KMS-11 (cell line): ENCODE measurements at regions not wholly inside any gene's neighbourhood (a gene's known extent, or its start where the extent isn't known, plus 50 kb on each side); places are given as distances from the start of the nearest gene placed in this dataset.

Experiments
- H2AFZ ChIP-seq: fragments of 200-600 bp; sonication (generic); 2 replicates; pipeline ENCODE4 v1.6.1; 2016; ENCODE audit warnings: antibody characterized with exemption, mixed run types, low read depth
- H3K27ac ChIP-seq: fragments of 200-600 bp; sonication (generic); 2 replicates; pipeline ENCODE4 v1.6.1; 2016; ENCODE audit warnings: mild to moderate bottlenecking, mixed run types
- H3K27me3 ChIP-seq: fragments of 200-600 bp; sonication (generic); 2 replicates; pipeline ENCODE4 v1.6.1; 2017; ENCODE audit warnings: mild to moderate bottlenecking, low read depth, mixed run types, moderate library complexity; ENCODE audit not compliant: insufficient read depth
- H3K36me3 ChIP-seq: fragments of 200-600 bp; sonication (generic); 2 replicates; pipeline ENCODE4 v1.6.1; 2017; ENCODE audit warnings: mild to moderate bottlenecking, mixed run types; ENCODE audit not compliant: insufficient read depth
- H3K4me1 ChIP-seq: fragments of 200-600 bp; sonication (generic); 2 replicates; pipeline ENCODE4 v1.6.1; 2016; ENCODE audit warnings: mild to moderate bottlenecking, low read depth, mixed run types; ENCODE audit not compliant: poor library complexity, severe bottlenecking
- H3K4me2 ChIP-seq: fragments of 200-600 bp; sonication (generic); 2 replicates; pipeline ENCODE4 v1.7.0; 2016; ENCODE audit warnings: mild to moderate bottlenecking, mixed run types
- H3K4me3 ChIP-seq: fragments of 200-600 bp; sonication (generic); IDR thresholded peaks from 2 replicates; pipeline ENCODE4 v1.6.1; 2017; ENCODE audit warnings: low read depth, low read length, mixed read lengths; ENCODE audit not compliant: insufficient read depth
- H3K79me2 ChIP-seq: fragments of 200-600 bp; sonication (generic); 2 replicates; pipeline ENCODE4 v1.6.1; 2016; ENCODE audit warnings: low read depth, mixed run types; ENCODE audit not compliant: insufficient read depth
- H3K9ac ChIP-seq: fragments of 200-600 bp; sonication (generic); 2 replicates; pipeline ENCODE4 v1.6.1; 2016; ENCODE audit warnings: mild to moderate bottlenecking, mixed run types
- H4K20me1 ChIP-seq: fragments of 200-600 bp; sonication (generic); 2 replicates; pipeline ENCODE4 v1.6.1; 2016; ENCODE audit warnings: mild to moderate bottlenecking, mixed run types; ENCODE audit not compliant: insufficient read depth
- CTCF ChIP-seq: fragments of 200-600 bp; sonication (generic); conservative IDR thresholded peaks from 2 replicates; pipeline ENCODE4 v1.6.1; 2017; ENCODE audit warnings: low read depth, mild to moderate bottlenecking, antibody characterized with exemption, low read length, moderate library complexity, mixed read lengths

GRCh38 chr9:86648156-86648827 is 294.1 kb upstream of the TUT7 start:
- Histone ChIP-seq H3K9ac (no peak overlapping the region), H3K4me2 (no peak overlapping the region), H3K4me1 (no peaks in the 10 kb centered on the region), H3K4me3 (no peak overlapping the region), H2AFZ (no peak overlapping the region), H3K36me3 (no peaks in the 10 kb centered on the region), H4K20me1 (no peaks in the 10 kb centered on the region), H3K79me2 (no peaks in the 10 kb centered on the region), H3K27me3 (no peaks in the 10 kb centered on the region), H3K27ac (no peak overlapping the region)
- TF ChIP-seq CTCF = no peak

GRCh38 chr9:86645303-86645702 is 291.1 kb upstream of the TUT7 start:
- H3K4me1 ChIP-seq = no peaks in the 10 kb centered on the region
- H3K4me3 ChIP-seq = no peak overlapping the region
- no peaks in the 10 kb centered on the region for H4K20me1 ChIP-seq
- no peaks in the 10 kb centered on the region for H3K27me3 ChIP-seq
- no peak overlapping the region for H3K4me2 ChIP-seq
- H2AFZ ChIP-seq = no peak overlapping the region
- no peak overlapping the region for H3K9ac ChIP-seq
- H3K36me3 ChIP-seq = no peaks in the 10 kb centered on the region
- H3K27ac ChIP-seq = no peak overlapping the region
- H3K79me2 ChIP-seq = no peaks in the 10 kb centered on the region
- no peak for TF ChIP-seq CTCF

- Histone ChIP-seq H3K4me2 (no peak overlapping the region), H3K36me3 (no peaks in the 10 kb centered on the region), H3K27me3 (no peaks in the 10 kb centered on the region), H3K4me3 (no peak overlapping the region), H3K79me2 (no peaks in the 10 kb centered on the region), H3K27ac (no peak overlapping the region), H4K20me1 (no peaks in the 10 kb centered on the region), H2AFZ (no peak overlapping the region), H3K9ac (no peak overlapping the region), H3K4me1 (no peaks in the 10 kb centered on the region)
- no peak for TF ChIP-seq CTCF
These were observed 290.4 kb upstream of the TUT7 start for GRCh38 chr9:86644675-86645034.

GRCh38 chr9:86643946-86644674 is 289.9 kb upstream of the TUT7 start:
- no peaks in the 10 kb centered on the region for H3K4me1 ChIP-seq
- no peak overlapping the region for H3K9ac ChIP-seq
- no peak overlapping the region for H2AFZ ChIP-seq
- H4K20me1 ChIP-seq = no peaks in the 10 kb centered on the region
- no peak overlapping the region for H3K27ac ChIP-seq
- no peaks in the 10 kb centered on the region for H3K36me3 ChIP-seq
- no peak overlapping the region for H3K4me2 ChIP-seq
- TF ChIP-seq CTCF = no peak
- no peak overlapping the region for H3K4me3 ChIP-seq
- H3K79me2 ChIP-seq = no peaks in the 10 kb centered on the region
- no peaks in the 10 kb centered on the region for H3K27me3 ChIP-seq
